ENCODE measurements at regions not wholly inside any gene's neighbourhood (a gene's known extent, or its start where the extent isn't known, plus 50 kb on each side); places are given as distances from the start of the nearest gene placed in this dataset.
"Not testable (repeated sequence)": the region's sequence is repeated elsewhere in the genome, so short reads cannot be mapped to it uniquely, and the experiment has no call there.

DNA sequence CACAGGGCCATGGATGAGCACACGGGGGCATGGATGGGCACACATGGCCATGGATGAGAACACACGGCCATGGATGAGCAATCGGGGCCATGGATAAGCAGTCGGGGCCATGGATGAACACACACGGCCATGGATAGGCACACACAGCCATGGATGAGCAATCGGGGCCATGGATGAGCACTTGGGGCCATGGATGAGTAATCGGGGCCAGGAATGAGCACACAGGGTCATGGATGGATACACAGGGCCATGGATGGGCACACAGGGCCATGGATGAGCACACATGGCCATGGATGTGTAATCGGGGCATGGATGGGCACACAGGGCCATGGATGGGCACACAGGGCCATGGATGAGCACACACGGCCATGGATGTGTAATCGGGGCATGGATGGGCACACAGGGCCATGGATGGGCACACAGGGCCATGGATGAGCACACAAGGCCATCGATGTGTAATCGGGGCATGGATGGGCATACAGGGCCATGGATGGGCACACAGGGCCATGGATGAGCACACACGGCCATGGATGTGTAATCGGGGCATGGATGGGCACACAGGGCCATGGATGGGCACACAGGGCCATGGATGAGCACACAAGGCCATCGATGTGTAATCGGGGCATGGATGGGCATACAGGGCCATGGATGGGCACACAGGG lies 191.9 kb upstream of the HDAC4 start:
- ATAC-seq, result not testable (repeated sequence)

DNA sequence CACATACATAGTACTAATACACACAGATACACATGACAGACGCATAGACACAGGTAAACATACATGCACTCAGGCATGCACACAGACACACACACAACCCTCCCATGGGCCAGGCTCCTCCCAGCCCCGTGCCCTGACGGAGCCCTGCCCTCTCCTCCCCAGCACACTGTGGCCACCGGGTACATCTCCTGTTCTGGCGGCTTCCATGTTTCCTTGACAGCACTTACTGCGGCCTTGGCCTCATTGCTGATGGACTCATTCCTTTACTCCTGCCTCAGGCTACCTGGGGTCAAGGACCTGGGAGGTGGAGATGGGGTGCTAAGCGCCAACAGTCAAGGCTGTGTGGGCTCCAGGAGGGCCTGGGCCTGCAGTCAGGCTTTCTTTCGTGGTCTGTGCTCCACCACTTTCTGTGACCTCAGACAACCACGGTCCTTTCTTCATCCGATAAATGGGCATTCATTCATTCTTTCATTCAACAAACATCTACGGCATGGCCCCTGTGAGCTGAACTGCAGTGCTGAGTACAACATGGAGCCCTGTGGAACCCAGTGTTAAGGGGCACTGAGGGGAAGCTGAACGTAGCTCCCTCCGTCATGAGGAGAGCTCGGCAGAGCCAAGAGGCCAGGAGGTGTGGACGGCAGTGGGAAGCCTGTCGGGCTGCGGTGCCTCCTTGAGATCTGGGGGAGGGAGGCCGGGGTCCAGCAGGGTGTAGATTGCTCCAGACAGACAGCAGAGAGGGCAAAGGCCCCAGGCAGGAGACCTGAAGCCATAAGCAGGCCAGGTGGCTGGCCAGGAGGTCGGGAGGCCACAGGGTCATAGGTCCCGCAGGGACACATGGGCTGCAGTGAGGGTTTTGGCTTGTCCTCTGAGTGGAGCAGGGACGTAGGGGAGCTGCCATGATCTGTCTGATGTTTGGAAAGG lies 190.4 kb upstream of the HDAC4 start:
- ATAC-seq, result no peak
- TF ChIP-seq ESRRG (CRISPR knock-in tag; IDR thresholded peaks at IDR 0.05) (no peak), ZFP3 (CRISPR knock-in tag; IDR thresholded peaks at IDR 0.05) (no peak), OSR1 (CRISPR knock-in tag; IDR thresholded peaks at IDR 0.05) (no peak), ZNF565 (CRISPR knock-in tag; conservative IDR thresholded peaks at IDR 0.05; ENCODE audit: low read depth) (no peak), ZNF8 (CRISPR knock-in tag; IDR thresholded peaks at IDR 0.05) (no peak), TOX (CRISPR knock-in tag; IDR thresholded peaks at IDR 0.05; ENCODE audit: borderline replicate concordance) (no peak), PPARA (CRISPR knock-in tag; IDR thresholded peaks at IDR 0.05; ENCODE audit: borderline replicate concordance) (no peak), ZFP30 (CRISPR knock-in tag; IDR thresholded peaks at IDR 0.05) (no peak), RARB (CRISPR knock-in tag; IDR thresholded peaks at IDR 0.05) (no peak)
- TF ChIP-seq, protein P1, sequence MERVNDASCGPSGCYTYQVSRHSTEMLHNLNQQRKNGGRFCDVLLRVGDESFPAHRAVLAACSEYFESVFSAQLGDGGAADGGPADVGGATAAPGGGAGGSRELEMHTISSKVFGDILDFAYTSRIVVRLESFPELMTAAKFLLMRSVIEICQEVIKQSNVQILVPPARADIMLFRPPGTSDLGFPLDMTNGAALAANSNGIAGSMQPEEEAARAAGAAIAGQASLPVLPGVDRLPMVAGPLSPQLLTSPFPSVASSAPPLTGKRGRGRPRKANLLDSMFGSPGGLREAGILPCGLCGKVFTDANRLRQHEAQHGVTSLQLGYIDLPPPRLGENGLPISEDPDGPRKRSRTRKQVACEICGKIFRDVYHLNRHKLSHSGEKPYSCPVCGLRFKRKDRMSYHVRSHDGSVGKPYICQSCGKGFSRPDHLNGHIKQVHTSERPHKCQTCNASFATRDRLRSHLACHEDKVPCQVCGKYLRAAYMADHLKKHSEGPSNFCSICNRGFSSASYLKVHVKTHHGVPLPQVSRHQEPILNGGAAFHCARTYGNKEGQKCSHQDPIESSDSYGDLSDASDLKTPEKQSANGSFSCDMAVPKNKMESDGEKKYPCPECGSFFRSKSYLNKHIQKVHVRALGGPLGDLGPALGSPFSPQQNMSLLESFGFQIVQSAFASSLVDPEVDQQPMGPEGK (CRISPR knock-in tag; IDR thresholded peaks at IDR 0.05; ENCODE audit: borderline replicate concordance), result no peak
- TF ChIP-seq, protein P2, sequence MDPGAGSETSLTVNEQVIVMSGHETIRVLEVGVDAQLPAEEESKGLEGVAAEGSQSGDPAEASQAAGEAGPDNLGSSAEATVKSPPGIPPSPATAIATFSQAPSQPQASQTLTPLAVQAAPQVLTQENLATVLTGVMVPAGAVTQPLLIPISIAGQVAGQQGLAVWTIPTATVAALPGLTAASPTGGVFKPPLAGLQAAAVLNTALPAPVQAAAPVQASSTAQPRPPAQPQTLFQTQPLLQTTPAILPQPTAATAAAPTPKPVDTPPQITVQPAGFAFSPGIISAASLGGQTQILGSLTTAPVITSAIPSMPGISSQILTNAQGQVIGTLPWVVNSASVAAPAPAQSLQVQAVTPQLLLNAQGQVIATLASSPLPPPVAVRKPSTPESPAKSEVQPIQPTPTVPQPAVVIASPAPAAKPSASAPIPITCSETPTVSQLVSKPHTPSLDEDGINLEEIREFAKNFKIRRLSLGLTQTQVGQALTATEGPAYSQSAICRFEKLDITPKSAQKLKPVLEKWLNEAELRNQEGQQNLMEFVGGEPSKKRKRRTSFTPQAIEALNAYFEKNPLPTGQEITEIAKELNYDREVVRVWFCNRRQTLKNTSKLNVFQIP (CRISPR knock-in tag; IDR thresholded peaks at IDR 0.05; ENCODE audit: borderline replicate concordance, low read depth), result no peak
- TF ChIP-seq, protein P3, sequence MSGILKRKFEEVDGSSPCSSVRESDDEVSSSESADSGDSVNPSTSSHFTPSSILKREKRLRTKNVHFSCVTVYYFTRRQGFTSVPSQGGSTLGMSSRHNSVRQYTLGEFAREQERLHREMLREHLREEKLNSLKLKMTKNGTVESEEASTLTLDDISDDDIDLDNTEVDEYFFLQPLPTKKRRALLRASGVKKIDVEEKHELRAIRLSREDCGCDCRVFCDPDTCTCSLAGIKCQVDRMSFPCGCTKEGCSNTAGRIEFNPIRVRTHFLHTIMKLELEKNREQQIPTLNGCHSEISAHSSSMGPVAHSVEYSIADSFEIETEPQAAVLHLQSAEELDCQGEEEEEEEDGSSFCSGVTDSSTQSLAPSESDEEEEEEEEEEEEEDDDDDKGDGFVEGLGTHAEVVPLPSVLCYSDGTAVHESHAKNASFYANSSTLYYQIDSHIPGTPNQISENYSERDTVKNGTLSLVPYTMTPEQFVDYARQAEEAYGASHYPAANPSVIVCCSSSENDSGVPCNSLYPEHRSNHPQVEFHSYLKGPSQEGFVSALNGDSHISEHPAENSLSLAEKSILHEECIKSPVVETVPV (CRISPR knock-in tag; IDR thresholded peaks at IDR 0.05), result no peak
- TF ChIP-seq, protein P4, sequence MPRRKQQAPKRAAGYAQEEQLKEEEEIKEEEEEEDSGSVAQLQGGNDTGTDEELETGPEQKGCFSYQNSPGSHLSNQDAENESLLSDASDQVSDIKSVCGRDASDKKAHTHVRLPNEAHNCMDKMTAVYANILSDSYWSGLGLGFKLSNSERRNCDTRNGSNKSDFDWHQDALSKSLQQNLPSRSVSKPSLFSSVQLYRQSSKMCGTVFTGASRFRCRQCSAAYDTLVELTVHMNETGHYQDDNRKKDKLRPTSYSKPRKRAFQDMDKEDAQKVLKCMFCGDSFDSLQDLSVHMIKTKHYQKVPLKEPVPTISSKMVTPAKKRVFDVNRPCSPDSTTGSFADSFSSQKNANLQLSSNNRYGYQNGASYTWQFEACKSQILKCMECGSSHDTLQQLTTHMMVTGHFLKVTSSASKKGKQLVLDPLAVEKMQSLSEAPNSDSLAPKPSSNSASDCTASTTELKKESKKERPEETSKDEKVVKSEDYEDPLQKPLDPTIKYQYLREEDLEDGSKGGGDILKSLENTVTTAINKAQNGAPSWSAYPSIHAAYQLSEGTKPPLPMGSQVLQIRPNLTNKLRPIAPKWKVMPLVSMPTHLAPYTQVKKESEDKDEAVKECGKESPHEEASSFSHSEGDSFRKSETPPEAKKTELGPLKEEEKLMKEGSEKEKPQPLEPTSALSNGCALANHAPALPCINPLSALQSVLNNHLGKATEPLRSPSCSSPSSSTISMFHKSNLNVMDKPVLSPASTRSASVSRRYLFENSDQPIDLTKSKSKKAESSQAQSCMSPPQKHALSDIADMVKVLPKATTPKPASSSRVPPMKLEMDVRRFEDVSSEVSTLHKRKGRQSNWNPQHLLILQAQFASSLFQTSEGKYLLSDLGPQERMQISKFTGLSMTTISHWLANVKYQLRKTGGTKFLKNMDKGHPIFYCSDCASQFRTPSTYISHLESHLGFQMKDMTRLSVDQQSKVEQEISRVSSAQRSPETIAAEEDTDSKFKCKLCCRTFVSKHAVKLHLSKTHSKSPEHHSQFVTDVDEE (CRISPR knock-in tag; IDR thresholded peaks at IDR 0.05), result no peak

DNA sequence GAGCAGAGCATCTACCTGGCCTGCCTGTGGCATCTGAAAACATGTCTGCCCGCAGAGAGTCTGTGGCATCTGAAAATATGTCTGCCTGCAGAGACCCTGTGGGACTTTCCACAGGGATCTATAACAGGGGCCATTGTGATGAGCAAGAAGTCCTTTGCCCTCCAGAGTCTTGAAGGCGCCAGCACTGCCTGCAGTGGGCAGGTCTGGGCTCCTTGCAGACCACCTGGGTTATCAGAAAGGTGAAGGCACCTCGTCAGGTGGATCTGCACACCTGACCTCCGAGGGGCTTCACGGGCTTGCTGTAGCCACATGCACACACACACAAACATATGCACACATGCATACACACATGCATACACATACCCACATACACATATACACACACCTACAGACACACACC lies 189.5 kb upstream of the HDAC4 start:
- TF ChIP-seq ZFP3 (CRISPR knock-in tag; IDR thresholded peaks at IDR 0.05), result no peak
- no peak for TF ChIP-seq OSR1 (CRISPR knock-in tag; IDR thresholded peaks at IDR 0.05)
- no peak for TF ChIP-seq TOX (CRISPR knock-in tag; IDR thresholded peaks at IDR 0.05; ENCODE audit: borderline replicate concordance)
- TF ChIP-seq, protein P3 (CRISPR knock-in tag; IDR thresholded peaks at IDR 0.05), result no peak
- no peak for TF ChIP-seq RARB (CRISPR knock-in tag; IDR thresholded peaks at IDR 0.05)
- TF ChIP-seq ZNF70 (CRISPR knock-in tag; IDR thresholded peaks at IDR 0.05), result no peak
- no peak for TF ChIP-seq GLIS3 (CRISPR knock-in tag; IDR thresholded peaks at IDR 0.05)
- TF ChIP-seq ISL1 (CRISPR knock-in tag; IDR thresholded peaks at IDR 0.05), result no peak
- TF ChIP-seq SNAI2 (CRISPR knock-in tag; IDR thresholded peaks at IDR 0.05), result no peak
- TF ChIP-seq, protein P2 (CRISPR knock-in tag; IDR thresholded peaks at IDR 0.05; ENCODE audit: borderline replicate concordance, low read depth), result no peak
- TF ChIP-seq ARNTL (CRISPR knock-in tag; IDR thresholded peaks at IDR 0.05; ENCODE audit: borderline replicate concordance, low read depth), result no peak
- no peak for TF ChIP-seq ESRRG (CRISPR knock-in tag; IDR thresholded peaks at IDR 0.05)
- TF ChIP-seq PPARA (CRISPR knock-in tag; IDR thresholded peaks at IDR 0.05; ENCODE audit: borderline replicate concordance), result no peak
- TF ChIP-seq ZC3H10 (CRISPR knock-in tag; IDR thresholded peaks at IDR 0.05), result no peak
- ATAC-seq, result no peak
